Glomerular visceral epithelial cell (primary cell): ENCODE measurements at regions not wholly inside any gene's neighbourhood (a gene's known extent, or its start where the extent isn't known, plus 50 kb on each side); places are given as distances from the start of the nearest gene placed in this dataset.

Experiments used
- DNase-seq: peaks from one replicate; pipeline ENCODE4 v3.0.0-alpha.2; 2016; ENCODE audit errors: extremely low spot score

DNA sequence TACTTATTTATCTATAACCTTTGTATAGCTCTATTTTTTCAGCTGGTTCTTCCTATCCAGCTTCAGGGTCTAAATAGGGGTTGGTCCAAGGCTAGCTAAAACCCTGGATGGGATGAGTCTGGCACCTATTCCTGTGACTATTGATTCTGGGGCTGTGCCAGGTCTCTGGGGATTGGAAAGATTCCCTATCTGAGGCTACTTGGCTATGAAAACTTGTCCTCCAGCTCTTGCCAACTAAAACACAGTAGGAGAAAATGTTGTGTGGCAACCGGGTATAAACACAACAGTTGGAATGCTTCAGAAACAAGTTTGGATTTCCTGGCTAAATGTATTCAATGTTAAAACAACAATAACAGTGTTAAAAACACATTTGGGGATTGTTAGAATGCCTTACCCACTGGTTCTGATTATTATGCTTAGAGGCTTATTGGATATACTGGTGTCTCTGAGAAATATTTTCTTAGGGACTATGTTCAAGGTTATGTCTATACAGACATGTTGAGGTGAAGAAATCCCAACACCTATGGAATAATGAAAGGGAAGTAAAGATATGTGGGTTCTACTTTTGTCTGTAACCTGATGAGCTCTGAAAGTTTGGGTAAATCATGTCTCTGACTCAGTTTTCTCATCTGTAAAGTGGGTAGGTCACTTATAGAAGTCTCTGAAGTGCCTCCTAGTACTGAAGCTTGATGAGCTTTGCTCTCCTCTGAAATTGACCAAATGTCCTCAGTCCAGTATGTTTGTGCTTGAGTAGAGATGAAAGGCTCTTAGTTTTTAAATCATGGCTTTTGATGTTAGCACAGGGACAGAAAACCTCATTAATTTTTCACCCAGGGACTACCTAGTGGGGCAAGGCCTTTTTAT lies 460.7 kb downstream of the MTX2 start:
- no peak for DNase-seq

DNA sequence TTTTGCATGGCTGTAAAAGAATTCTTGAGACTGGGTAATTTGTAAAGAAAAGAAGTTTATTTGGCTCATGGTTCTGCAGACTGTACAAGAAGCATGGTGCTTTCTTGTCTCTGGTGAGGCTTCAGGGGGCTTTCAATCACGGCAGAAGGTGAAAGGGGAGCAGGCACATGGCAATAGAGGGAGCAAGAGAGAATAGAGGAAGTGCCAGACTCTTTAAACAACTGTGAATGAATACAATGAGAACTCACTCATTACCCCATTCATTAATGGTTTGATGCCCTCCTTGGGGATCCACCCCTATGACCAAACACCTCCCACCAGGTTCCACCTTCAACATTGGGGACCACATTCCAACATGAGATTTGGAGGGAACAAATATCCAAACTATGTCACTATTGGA lies 463.5 kb downstream of the MTX2 start:
- no peak for DNase-seq

DNA sequence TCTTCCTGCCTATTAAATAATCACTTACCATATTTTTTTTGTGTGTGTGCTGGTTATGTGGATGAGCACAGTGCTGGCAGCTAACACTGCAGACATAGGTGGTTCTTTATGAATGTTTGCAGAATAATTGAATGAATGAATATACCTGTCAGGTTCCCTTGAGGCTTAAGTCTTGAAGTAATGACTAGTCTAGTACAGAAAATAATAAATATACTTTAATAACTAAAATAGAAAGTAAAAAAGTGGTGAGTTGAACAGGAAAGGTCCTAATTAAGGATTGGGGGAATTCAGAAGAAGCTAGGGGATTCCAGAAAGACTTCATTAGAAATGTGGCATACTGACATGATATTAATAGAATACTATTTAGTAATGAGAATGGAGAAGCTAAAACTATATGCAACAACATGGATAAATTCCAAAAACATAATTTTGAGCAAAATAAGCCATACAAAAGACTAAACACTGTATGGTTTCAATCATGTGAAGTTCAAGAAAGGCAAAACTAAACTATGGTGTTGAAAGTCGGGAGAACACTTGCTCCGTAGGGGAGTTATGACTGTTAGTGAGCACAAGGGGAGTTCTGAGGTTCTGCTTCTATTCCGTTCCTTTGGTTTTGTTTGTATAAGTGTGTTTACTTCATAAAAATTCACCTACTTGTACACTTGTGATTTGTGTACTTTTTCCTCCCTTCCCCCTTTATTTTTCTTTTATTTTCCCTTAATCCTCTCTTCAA lies 464.6 kb downstream of the MTX2 start:
- no peak for DNase-seq

- DNase-seq = no peak
Measured at GRCh38 chr2:176734868-176735267, 465.6 kb downstream of the MTX2 start.

- no peak for DNase-seq
Measured at GRCh38 chr2:176742271-176742670, 470.3 kb upstream of the HNRNPA3 start.

DNA sequence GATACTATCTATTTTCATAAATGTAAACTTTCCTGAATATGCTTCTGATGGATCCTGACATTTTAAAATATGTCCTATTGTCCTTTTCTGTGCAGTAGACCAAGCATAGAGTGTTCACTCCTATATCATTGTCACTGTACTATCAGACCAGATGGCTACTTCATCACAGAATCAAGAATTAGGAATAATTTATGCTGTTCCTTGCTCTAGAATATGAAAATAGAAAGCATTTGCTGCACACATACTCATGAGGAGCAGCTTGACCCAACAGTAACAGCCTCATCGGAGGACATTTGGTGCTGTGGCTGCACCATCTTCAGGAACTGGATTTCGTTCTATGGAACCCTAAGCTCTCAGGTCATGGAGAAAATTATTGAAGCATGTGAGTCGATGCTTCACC lies 468.9 kb upstream of the HNRNPA3 start:
- no peak for DNase-seq

DNA sequence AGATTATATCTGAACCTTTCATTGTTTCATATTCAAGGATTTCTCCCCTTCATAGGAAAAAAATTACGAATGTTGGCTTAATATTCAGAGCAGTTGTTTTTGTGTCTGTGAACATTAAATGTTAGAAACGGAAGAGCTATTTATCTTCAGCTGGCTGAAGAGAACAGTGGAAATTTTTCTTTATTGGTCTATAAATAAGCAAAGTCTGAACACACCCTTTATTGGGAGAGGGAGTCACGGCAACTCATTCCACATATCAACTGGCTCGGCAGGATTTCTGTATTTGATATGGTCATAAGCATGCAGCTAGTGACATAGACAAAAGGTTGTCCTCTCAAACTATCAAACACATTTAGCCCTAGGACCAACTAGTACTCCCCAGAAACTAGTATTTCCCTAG lies 468.4 kb upstream of the HNRNPA3 start:
- DNase-seq = no peak

- DNase-seq = no peak
Measured at GRCh38 chr2:176745543-176746200, 466.9 kb upstream of the HNRNPA3 start.

DNA sequence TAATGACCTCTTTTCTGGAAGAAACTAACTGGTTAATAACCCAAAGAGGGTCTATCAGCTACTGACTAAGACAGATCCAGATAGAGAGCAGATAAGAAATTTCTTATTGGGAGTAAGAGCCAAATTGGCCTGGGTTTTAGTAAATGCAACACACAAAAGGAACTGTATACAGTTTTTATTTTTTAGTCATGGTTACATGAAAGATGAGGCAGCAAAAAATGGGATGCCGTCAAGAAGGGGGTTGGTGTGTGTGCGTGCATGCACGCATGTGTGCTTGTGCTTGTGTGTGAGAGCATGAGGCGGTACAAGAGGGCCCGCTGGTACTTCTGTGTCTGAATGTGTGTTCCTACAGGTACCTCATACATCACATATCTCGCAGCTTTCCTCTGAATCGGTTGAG lies 466.2 kb upstream of the HNRNPA3 start:
- no peak for DNase-seq

- DNase-seq = no peak
Measured at GRCh38 chr2:176747506-176747905, 465.1 kb upstream of the HNRNPA3 start.

GRCh38 chr2:176747928-176748327 lies 464.7 kb upstream of the HNRNPA3 start:
- no peak for DNase-seq

GRCh38 chr2:176748662-176749061 lies 463.9 kb upstream of the HNRNPA3 start:
- DNase-seq = no peak

GRCh38 chr2:176751314-176752227 lies 461.0 kb upstream of the HNRNPA3 start:
- DNase-seq = no peak

DNA sequence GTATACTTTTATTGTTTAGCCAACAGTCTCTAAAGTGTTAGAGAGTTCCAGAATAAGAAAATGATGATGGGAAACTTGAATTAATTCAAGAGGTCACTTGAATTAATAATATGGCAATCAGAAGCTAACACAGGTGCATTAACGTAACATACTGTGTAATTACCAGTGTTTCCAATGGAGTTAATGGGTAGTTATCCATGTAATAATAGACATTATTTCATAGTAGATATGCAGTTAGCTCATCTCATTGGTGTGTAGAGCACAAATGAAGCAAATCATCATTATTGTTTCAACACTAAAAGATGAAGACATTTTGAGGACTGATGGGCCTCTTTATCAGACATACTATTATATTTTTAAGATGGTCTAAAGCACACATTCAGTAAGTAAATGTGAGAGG lies 460.3 kb upstream of the HNRNPA3 start:
- no peak for DNase-seq

GRCh38 chr2:176753205-176753604 lies 459.4 kb upstream of the HNRNPA3 start:
- no peak for DNase-seq

- no peak for DNase-seq
Measured at GRCh38 chr2:176753752-176754474, 458.7 kb upstream of the HNRNPA3 start.

DNA sequence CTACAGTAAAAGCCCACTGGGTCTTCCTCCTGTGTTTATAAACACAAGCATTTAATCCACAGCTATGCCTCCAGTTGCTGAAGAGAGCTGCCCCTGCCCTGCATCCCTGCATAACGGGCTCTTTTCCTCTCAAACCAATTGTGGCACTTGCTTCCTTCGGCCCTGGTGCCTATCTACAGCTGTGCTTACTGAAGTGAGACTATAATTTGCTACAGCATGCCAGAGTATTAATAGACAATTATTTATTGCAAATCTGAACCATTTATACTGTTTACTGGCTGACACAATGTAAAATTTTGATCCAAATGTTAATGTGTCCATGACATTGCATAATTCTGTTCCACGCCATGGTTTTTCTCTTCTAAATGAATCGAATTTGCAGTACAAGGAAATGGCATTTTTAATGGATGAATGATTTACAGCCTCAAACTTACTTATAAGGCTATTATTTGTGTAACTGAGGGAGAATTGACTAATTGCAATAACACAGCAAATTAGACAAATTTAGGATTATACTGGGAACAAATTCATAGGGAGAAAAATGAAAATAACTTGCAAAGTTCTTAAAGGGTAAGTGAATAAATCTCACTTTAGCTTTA lies 457.0 kb upstream of the HNRNPA3 start:
- no peak for DNase-seq

DNA sequence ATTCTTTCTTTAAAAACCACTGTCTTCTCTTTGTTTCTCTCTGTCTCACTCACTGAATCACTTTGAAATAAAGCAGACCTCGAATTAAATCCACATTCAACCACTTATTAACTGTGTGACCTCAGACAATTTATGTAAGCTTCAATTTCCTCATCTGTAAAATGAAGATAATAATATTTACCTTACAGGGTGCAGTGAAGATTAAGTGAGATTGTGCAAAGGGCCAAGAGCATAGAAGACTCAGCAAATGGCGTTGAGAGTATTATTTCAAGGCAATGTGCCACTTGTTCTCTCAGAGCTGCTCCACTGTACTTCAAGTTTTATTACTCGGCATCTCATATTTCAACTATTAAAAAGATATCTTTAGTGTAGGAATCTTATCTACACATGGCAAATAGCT lies 454.2 kb upstream of the HNRNPA3 start:
- no peak for DNase-seq

DNA sequence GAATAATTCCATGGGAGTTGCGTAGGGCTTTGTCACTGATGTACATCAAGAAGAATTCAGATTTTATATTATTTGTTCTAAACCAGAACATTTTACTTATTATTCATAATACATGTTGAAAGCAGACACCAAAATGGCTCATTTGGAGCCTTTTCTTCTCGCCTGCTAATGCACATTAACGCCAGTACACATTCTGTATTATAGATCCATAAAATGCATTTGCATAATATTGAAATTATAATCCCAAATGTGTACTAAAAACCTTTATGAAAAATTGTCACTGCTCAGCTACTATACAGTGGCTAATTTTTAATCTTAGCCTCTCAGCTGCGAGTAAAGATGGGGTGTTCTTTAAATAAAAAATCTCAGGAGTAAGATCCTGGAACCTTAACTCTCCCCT lies 452.2 kb upstream of the HNRNPA3 start:
- no peak for DNase-seq

- no peak for DNase-seq
Measured at GRCh38 chr2:176763130-176763529, 449.5 kb upstream of the HNRNPA3 start.
